ENCODE measurements at regions not wholly inside any gene's neighbourhood (a gene's known extent, or its start where the extent isn't known, plus 50 kb on each side); places are given as distances from the start of the nearest gene placed in this dataset.

GRCh38 chr14:66131111-66131510 lies 355.1 kb upstream of the CCDC196 start:
- no peak for DNase-seq

- no peak for DNase-seq
Measured at GRCh38 chr14:66133666-66134065, 352.5 kb upstream of the CCDC196 start.

- peak; percentile 16 for DNase-seq
Measured at GRCh38 chr14:66135831-66136230, 350.3 kb upstream of the CCDC196 start.

- peak; percentile 16 for DNase-seq
Measured at GRCh38 chr14:66137081-66137480, 349.1 kb upstream of the CCDC196 start.

- DNase-seq = no peak
Measured at GRCh38 chr14:66139432-66139831, 346.7 kb upstream of the CCDC196 start.

GRCh38 chr14:66140213-66140918 lies 345.8 kb upstream of the CCDC196 start:
- DNase-seq = no peak

- DNase-seq = no peak
Measured at GRCh38 chr14:66140963-66141362, 345.2 kb upstream of the CCDC196 start.

- DNase-seq = no peak
Measured at GRCh38 chr14:66141733-66142132, 344.4 kb upstream of the CCDC196 start.

- no peak for DNase-seq
Measured at GRCh38 chr14:66143387-66144112, 342.6 kb upstream of the CCDC196 start.

- no peak for DNase-seq
Measured at GRCh38 chr14:66152302-66152701, 333.9 kb upstream of the CCDC196 start.

GRCh38 chr14:66152747-66153146 lies 333.4 kb upstream of the CCDC196 start:
- no peak for DNase-seq

GRCh38 chr14:66163023-66163422 lies 323.1 kb upstream of the CCDC196 start:
- DNase-seq = no peak

- DNase-seq = no peak
Measured at GRCh38 chr14:66165337-66165736, 320.8 kb upstream of the CCDC196 start.

GRCh38 chr14:66174453-66174891 lies 311.7 kb upstream of the CCDC196 start:
- DNase-seq = no peak

GRCh38 chr14:66177935-66178334 lies 308.2 kb upstream of the CCDC196 start:
- no peak for DNase-seq

- DNase-seq = no peak
Measured at GRCh38 chr14:66196670-66197069, 289.5 kb upstream of the CCDC196 start.

GRCh38 chr14:66197276-66197675 lies 288.9 kb upstream of the CCDC196 start:
- no peak for DNase-seq

GRCh38 chr14:66206554-66206953 lies 279.6 kb upstream of the CCDC196 start:
- DNase-seq = no peak

- DNase-seq = no peak
Measured at GRCh38 chr14:66216763-66217162, 269.4 kb upstream of the CCDC196 start.

- no peak for DNase-seq
Measured at GRCh38 chr14:66219886-66220285, 266.3 kb upstream of the CCDC196 start.

- DNase-seq = no peak
Measured at GRCh38 chr14:66224492-66225178, 261.5 kb upstream of the CCDC196 start.

GRCh38 chr14:66225337-66225736 lies 260.8 kb upstream of the CCDC196 start:
- no peak for DNase-seq

GRCh38 chr14:66228267-66228970 lies 257.8 kb upstream of the CCDC196 start:
- DNase-seq = no peak

Data from NCI-H345 (cell line).